C4-2B (cell line): ENCODE measurements at regions not wholly inside any gene's neighbourhood (a gene's known extent, or its start where the extent isn't known, plus 50 kb on each side); places are given as distances from the start of the nearest gene placed in this dataset.
"Not testable (repeated sequence)": the region's sequence is repeated elsewhere in the genome, so short reads cannot be mapped to it uniquely, and the experiment has no call there.

Source experiments
- H3K27ac ChIP-seq: fragments of 450-650 bp; 2 replicates; pipeline ENCODE4 v1.5.1; 2017
- ZFX ChIP-seq: fragments of 450-650 bp; IDR thresholded peaks from 2 replicates; pipeline ENCODE4 v1.6.1; 2017
- TF ChIP-seq, protein P1 (sequence below): fragments of 450-650 bp; conservative IDR thresholded peaks from 2 replicates; pipeline ENCODE4 v1.5.1; 2017; ENCODE audit warnings: mild to moderate bottlenecking

- TF ChIP-seq, protein P1, sequence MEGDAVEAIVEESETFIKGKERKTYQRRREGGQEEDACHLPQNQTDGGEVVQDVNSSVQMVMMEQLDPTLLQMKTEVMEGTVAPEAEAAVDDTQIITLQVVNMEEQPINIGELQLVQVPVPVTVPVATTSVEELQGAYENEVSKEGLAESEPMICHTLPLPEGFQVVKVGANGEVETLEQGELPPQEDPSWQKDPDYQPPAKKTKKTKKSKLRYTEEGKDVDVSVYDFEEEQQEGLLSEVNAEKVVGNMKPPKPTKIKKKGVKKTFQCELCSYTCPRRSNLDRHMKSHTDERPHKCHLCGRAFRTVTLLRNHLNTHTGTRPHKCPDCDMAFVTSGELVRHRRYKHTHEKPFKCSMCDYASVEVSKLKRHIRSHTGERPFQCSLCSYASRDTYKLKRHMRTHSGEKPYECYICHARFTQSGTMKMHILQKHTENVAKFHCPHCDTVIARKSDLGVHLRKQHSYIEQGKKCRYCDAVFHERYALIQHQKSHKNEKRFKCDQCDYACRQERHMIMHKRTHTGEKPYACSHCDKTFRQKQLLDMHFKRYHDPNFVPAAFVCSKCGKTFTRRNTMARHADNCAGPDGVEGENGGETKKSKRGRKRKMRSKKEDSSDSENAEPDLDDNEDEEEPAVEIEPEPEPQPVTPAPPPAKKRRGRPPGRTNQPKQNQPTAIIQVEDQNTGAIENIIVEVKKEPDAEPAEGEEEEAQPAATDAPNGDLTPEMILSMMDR, result no peak
- no peak for TF ChIP-seq ZFX
- no peak overlapping the region for H3K27ac ChIP-seq
Observed at GRCh38 chr5:111826064-111826463, 69.1 kb upstream of the NREP start.

DNA sequence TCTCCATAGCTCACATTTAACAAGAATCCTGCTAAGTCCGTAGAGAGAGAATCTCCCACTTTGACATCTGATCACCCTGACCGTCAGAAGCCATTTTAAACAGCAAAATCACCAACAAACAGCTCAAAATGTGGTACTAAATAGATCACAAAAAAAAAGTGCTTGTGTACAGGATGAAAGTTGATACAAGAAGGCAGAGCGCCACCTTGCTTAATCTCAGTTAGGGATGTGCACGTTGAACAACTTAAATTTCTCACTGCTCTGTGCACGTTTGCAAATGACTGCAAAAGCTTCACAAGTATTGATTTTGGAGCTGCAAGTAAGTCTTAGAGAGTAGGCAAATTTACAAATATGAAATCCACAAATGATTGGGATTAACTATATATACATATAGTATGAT is 63.1 kb upstream of the NREP start:
- no peak overlapping the region for H3K27ac ChIP-seq
- TF ChIP-seq, protein P1, result peak; percentile 27; the same call in 1 of the 2 replicates
- TF ChIP-seq ZFX, result no peak

DNA sequence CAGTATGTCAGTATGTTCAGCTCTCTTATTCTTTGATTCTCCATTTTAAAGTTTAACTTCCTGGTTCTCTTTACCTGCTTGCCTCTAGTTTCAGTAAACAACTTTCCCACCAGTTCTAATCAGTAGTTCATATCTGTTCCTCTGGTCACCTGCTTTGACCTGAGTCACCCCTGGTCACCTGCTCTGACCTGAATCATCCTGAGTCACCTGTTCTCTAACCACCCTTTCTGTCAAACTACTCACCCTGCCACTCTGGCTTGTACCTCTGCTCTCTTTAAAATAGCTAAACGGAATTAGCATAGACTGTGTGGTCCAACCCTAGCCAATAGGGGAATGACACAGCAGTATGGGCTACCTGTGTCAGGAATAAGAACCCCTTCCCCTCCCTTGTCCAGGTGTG is 62.0 kb upstream of the NREP start:
- H3K27ac ChIP-seq, result not testable (repeated sequence)

GRCh38 chr5:111813537-111813936 is 56.5 kb upstream of the NREP start:
- no peak overlapping the region for H3K27ac ChIP-seq
- no peak for TF ChIP-seq ZFX
- TF ChIP-seq, protein P1, result no peak

GRCh38 chr5:111810112-111810511 is 53.1 kb upstream of the NREP start:
- H3K27ac ChIP-seq, result no peak overlapping the region
- TF ChIP-seq, protein P1, result no peak
- TF ChIP-seq ZFX, result no peak
